Lower leg skin (tissue), 3 donors: ENCODE measurements at regions not wholly inside any gene's neighbourhood (a gene's known extent, or its start where the extent isn't known, plus 50 kb on each side); places are given as distances from the start of the nearest gene placed in this dataset.

Source experiments
- POLR2A ChIP-seq, 2 donors: fragments of 450-650 bp; IDR thresholded peaks; one replicate each; pipeline ENCODE4 v1.6.1; 2016 to 2017; ENCODE audit warnings: antibody characterized with exemption in 2 of 2, mild to moderate bottlenecking in 1 of 2, moderate library complexity in 1 of 2
- TF ChIP-seq, protein P1 (sequence below), 3 donors: fragments of 450-650 bp; IDR thresholded peaks; one replicate each; pipeline ENCODE4 v1.5.1; 2016; ENCODE audit warnings: antibody characterized with exemption in 3 of 3, mild to moderate bottlenecking in 3 of 3, moderate library complexity in 2 of 3

DNA sequence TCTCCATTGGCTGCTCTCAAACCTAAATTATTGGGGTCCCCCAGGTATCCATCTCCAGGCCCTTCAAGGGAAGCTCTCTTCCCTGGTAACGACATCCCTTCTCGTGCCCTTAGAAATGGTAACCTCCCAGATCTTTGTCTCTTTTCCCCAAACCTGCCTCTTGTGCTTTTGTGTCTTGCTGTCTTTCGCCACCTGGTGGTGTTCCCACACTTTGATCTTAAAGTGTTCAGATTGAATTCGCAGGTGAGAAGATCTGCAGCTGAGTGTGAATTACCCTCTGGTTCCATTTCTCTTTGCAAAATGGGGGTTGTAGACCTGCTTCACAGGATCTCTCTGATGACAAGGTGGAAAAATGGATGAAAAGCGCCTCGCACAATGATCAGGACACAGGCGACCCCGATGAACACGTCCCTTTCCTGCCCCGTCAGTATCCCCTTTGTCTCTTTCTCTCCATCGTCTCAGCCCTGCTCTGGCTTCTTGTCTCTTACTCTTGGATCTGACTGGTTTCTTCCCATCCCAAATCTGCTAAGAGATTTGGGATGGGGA lies 53.1 kb downstream of the DOP1B start:
- no peak for TF ChIP-seq POLR2A (IDR thresholded peaks at IDR 0.05)
- TF ChIP-seq, protein P1, sequence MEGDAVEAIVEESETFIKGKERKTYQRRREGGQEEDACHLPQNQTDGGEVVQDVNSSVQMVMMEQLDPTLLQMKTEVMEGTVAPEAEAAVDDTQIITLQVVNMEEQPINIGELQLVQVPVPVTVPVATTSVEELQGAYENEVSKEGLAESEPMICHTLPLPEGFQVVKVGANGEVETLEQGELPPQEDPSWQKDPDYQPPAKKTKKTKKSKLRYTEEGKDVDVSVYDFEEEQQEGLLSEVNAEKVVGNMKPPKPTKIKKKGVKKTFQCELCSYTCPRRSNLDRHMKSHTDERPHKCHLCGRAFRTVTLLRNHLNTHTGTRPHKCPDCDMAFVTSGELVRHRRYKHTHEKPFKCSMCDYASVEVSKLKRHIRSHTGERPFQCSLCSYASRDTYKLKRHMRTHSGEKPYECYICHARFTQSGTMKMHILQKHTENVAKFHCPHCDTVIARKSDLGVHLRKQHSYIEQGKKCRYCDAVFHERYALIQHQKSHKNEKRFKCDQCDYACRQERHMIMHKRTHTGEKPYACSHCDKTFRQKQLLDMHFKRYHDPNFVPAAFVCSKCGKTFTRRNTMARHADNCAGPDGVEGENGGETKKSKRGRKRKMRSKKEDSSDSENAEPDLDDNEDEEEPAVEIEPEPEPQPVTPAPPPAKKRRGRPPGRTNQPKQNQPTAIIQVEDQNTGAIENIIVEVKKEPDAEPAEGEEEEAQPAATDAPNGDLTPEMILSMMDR (IDR thresholded peaks at IDR 0.05): no peak
